ENCODE measurements at regions not wholly inside any gene's neighbourhood (a gene's known extent, or its start where the extent isn't known, plus 50 kb on each side); places are given as distances from the start of the nearest gene placed in this dataset.
"Not testable (repeated sequence)": the region's sequence is repeated elsewhere in the genome, so short reads cannot be mapped to it uniquely, and the experiment has no call there.

GRCh38 chr11:82396639-82397038, 337.0 kb downstream of the FAM181B start:
- TF ChIP-seq POLR2AphosphoS5, POLR2A (IDR thresholded peaks at IDR 0.05): not testable (repeated sequence)
- TF ChIP-seq, protein P1, sequence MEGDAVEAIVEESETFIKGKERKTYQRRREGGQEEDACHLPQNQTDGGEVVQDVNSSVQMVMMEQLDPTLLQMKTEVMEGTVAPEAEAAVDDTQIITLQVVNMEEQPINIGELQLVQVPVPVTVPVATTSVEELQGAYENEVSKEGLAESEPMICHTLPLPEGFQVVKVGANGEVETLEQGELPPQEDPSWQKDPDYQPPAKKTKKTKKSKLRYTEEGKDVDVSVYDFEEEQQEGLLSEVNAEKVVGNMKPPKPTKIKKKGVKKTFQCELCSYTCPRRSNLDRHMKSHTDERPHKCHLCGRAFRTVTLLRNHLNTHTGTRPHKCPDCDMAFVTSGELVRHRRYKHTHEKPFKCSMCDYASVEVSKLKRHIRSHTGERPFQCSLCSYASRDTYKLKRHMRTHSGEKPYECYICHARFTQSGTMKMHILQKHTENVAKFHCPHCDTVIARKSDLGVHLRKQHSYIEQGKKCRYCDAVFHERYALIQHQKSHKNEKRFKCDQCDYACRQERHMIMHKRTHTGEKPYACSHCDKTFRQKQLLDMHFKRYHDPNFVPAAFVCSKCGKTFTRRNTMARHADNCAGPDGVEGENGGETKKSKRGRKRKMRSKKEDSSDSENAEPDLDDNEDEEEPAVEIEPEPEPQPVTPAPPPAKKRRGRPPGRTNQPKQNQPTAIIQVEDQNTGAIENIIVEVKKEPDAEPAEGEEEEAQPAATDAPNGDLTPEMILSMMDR (IDR thresholded peaks at IDR 0.05), result not testable (repeated sequence)

All from sigmoid colon (tissue), 4 donors.